Retinal pigment epithelial cell (primary cell): ENCODE measurements at regions not wholly inside any gene's neighbourhood (a gene's known extent, or its start where the extent isn't known, plus 50 kb on each side); places are given as distances from the start of the nearest gene placed in this dataset.
"Not testable (repeated sequence)": the region's sequence is repeated elsewhere in the genome, so short reads cannot be mapped to it uniquely, and the experiment has no call there.

ENCODE experiments used
- DNase-seq: peaks from one replicate; pipeline ENCODE4 v3.0.0-alpha.2; 2010; ENCODE audit warnings: low read depth
- H3K4me3 ChIP-seq: 2 replicates; pipeline ENCODE4 v1.5.1; 2011; ENCODE audit warnings: mild to moderate bottlenecking, low read length, control low read depth, moderate library complexity
- TF ChIP-seq, protein P1 (sequence below): conservative IDR thresholded peaks from 2 replicates; pipeline ENCODE4 v1.5.1; 2011; ENCODE audit warnings: low read depth, low read length, control low read depth, inconsistent platforms

DNA sequence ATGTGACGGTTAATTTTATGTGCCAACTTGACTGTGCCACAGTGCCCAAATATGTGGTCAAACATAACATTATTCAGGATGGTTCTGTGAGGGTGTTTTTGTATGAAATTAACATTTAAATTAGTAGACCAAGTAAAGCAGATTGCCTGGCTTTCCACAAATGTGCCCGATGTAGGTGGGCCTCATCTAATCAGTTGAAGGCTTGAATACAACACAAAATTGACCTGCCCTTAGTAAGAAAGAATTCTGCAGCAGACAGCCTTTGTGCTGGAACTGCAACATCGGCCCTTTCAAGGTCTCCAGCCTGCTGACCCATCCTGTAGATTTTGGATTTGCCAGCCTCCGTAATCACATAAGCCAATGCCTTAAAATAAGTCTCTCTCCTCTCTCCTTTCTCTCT, 215.9 kb downstream of the MEX3B start:
- H3K4me3 ChIP-seq = no peak overlapping the region
- no peak for DNase-seq
- TF ChIP-seq, protein P1, sequence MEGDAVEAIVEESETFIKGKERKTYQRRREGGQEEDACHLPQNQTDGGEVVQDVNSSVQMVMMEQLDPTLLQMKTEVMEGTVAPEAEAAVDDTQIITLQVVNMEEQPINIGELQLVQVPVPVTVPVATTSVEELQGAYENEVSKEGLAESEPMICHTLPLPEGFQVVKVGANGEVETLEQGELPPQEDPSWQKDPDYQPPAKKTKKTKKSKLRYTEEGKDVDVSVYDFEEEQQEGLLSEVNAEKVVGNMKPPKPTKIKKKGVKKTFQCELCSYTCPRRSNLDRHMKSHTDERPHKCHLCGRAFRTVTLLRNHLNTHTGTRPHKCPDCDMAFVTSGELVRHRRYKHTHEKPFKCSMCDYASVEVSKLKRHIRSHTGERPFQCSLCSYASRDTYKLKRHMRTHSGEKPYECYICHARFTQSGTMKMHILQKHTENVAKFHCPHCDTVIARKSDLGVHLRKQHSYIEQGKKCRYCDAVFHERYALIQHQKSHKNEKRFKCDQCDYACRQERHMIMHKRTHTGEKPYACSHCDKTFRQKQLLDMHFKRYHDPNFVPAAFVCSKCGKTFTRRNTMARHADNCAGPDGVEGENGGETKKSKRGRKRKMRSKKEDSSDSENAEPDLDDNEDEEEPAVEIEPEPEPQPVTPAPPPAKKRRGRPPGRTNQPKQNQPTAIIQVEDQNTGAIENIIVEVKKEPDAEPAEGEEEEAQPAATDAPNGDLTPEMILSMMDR = no peak

DNA sequence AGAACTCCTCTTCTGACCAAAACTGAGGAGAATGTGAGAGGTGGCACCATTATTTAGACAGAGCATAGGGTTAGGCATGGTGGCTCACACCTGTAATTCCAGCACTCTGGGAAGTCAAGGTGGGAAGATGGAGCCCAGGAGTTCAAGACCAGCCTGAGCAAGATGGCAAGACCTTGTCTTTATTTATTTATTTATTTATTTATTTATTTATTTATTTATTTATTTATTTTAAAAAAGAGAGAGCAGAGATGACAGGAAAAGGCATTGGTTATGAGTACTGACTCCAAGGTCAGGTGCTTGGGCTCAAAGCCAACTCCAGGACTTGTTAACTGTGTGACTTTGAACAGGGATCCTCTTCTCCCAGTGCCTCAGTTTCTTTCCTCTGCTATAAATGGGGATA, 217.7 kb downstream of the MEX3B start:
- TF ChIP-seq, protein P1 = no peak
- H3K4me3 ChIP-seq = no peak overlapping the region
- DNase-seq = no peak

DNA sequence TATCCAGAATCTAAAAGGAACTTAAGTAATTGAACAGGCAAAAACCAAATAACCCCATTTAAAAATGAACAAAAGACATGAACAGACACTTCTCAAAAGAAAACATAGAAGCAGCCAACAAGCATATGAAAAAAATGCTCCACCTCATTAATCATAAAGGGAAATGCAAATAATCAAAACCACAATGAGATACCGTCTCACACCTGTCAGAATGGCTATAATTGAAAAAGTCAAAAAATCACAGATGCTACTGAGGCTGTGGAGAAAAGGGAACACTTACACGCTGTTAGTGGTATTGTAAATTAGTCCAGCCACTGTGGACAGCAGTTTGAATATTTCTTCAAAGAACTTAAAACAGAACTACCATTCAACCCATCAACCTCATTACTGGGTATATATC, 220.7 kb downstream of the MEX3B start:
- no peak for DNase-seq
- H3K4me3 ChIP-seq = no peak overlapping the region
- TF ChIP-seq, protein P1 = no peak

DNA sequence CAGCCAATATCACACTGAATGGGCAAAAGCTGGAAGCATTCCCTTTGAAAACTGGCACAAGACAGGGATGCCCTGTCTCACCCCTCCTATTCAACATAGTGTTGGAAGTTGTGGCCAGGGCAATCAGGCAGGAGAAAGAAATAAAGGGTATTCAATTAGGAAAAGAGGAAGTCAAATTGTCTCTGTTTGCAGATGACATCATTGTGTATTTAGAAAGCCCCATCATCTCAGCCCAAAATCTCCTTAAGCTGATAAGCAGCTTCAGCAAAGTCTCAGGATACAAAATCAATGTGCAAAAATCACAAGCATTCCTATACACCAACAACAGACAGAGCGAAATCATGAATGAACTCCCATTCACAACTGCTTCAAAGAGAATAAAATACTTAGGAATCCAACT, 223.2 kb downstream of the MEX3B start:
- not testable (repeated sequence) for H3K4me3 ChIP-seq, DNase-seq

DNA sequence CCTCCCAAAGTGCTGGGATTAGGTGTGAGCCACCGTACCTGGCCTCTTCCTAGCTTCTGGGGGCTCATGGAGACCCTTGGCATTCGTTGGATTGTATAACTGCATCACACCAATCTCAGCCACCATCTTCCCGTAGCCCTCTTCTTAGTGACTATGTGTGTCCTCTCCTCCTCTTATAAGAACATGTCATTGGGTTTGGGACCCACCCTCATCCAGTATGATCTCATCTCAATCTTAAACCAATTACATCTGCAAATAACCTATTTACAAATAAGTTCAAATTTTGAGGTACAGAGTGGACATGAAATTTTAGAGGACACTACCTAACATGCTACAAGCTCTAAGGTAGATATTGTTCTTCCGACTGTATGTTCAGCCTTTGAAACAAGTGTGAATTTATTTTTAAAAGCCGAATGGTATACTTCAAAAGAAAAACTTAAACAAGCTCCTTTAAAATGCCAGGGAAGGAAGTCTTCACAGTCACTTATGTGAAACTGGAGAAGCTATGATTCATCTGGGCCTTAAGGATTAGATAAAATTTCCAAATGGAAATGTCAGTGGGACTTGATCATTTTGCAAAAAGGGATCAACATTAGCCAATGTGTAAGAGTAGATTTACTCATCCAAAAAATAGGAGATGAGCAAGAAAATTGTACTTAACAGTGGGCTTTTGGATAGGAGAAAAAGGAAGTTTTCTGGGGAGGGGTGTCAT, 225.7 kb downstream of the MEX3B start:
- DNase-seq = no peak
- no peak overlapping the region for H3K4me3 ChIP-seq
- TF ChIP-seq, protein P1 = no peak

DNA sequence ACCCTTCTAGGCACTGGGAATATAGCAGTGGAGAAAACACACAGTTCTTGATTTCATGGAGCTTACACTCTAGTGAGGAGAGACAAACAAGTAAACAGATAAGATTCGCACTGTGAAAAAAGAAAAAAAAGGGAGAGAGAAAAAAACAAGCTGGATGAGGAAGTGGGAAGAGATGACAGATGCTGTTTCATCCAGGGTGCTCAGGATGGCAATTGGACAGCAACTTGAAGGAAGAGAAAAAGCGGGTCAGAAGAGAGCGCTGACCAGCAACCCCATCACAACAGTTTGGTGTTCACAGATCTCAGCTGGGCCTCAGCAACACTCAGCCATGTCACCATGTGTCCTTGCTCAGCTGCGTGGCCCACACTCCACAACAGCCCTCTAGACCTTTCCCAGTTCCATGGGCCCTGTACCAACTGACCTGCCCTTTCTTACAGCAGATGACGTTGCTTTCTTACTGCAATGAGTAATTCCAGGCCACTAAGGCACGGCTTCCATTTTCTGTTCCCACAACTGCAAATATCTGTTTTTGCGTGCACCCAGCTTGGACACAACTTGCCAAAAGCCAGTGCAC, 230.8 kb downstream of the MEX3B start:
- no peak overlapping the region for H3K4me3 ChIP-seq
- TF ChIP-seq, protein P1 = no peak
- no peak for DNase-seq

DNA sequence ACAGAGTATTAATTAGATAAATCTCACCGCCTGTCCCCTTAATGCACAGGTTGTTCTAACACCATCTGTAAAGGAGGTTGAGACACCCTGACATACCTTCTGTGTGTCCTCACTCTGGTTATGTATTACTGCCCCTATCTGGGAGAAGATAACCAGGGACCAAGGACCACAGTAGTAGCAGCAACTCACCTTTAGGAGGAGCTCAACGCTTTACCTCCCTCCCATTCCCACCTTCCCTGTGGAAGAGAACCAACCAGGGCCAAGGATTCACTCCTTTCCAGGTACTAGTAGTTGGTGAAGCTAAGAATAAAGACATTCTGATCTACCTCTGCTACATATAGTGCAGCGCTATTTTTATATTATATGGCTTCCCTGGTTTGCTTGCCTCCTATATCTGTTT, 232.6 kb downstream of the MEX3B start:
- no peak overlapping the region for H3K4me3 ChIP-seq
- DNase-seq = no peak

More for the DNA sequence above, 232.6 kb downstream of the MEX3B start:
- TF ChIP-seq, protein P1 = peak; percentile 30
